GM20431 (cell line): ENCODE measurements at regions not wholly inside any gene's neighbourhood (a gene's known extent, or its start where the extent isn't known, plus 50 kb on each side); places are given as distances from the start of the nearest gene placed in this dataset.

Experiments used
- in situ Hi-C: fragments of 300-500 bp; cut with MseI, MboI; formaldehyde crosslinking; loops from one replicate; pipeline ENCODE4 v1.15.0; 2020; ENCODE audit warnings: low sequenced_read_pairs; ENCODE audit not compliant: unreplicated experiment

DNA sequence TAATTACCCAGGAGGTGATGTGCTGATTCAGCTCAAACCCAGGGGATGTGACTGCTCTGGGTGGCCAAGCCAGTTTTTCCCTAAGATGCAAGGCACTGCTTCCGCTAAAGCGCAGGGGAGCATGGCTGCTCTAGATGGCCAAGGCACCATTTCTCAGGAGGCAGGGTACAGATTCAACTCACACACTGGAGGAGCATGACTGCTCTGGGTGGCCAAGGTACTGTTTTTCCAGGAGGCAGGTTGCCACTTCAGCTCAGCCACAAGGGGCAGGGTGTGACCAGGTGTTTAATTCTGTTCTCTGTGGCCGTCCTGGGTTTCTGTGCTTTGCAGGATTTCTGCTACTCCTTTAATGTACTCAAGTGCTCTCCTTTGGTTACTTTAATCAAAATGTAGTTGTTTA is 659.3 kb upstream of the ARRDC4 start:
- in situ Hi-C loops: no loop called here

DNA sequence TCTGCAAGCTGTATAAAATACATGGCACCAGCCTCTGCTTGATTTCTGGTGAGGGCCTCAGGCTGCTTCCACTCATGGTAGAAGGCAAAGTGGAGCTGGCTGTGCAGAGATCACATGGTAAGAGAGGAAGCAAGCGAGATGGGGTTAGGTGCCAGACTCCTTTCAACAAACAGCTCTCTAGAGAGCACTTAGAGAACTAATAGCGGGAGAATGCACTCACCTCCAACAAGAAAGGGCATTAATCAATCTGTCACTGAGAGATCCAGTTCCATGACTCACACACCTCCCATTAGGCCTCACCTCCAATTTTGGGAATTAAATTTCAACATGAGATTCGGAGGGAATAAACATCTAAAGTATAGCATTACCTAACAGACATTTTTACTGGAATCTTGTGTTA is 644.1 kb upstream of the ARRDC4 start:
- in situ Hi-C loops: no loop called here

DNA sequence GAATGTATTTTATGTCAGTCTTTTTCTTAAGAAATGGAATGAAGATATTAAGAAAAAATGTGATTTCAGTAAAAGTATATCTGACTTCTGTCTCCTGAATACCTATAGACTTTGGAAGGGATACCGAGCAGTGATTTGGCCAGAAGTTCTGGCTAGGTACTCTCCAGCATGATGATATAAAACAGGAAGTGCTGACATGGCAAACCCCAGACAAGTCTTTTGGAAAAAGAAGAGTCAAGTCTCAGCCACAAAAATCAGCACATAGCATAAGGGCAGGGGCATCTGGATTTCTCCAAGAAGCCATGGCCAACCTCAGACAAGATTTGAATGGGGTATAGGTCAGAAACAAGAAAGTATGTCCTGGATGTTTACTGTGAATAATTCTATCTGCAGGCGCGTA is 643.3 kb upstream of the ARRDC4 start:
- in situ Hi-C loops: no loop called here

DNA sequence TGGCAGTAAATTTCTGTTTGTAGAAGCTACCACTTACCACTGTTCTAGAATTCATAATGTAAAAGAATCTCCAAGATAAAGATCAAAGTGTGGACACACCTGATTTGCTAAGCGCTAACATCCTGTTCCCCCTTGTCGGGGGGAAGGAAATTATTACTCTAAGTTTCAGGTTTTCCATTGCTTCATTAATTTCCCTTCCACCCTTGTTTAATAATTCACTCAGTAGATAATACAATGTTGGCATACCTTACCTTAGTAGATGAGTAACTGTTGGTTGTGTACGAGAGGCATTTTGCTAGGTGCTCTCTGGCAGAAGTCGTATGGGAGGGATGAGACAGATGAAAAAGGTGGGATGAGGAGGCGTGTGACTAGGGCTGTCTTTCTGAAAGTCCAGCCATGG is 641.2 kb upstream of the ARRDC4 start:
- in situ Hi-C loops: no loop called here

DNA sequence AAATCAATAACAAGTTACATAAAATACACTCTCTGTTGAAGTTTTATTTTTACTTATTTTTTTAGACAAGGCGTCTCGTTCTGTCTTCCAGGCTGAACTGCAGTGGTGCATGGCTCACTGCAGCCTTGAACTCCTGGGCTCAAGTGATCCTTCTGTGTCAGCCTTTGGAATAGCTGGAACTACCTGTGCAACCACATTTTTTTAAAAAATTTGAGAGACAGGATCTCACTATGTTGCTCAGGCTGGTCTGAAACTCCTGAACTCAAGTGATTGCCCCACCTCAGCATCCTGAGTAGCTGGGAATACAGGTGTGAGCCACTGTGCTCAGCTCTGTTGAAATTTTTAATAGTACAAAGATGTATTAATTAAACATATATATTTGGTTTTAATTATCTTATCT is 614.3 kb upstream of the ARRDC4 start:
- in situ Hi-C loops: no loop called here

DNA sequence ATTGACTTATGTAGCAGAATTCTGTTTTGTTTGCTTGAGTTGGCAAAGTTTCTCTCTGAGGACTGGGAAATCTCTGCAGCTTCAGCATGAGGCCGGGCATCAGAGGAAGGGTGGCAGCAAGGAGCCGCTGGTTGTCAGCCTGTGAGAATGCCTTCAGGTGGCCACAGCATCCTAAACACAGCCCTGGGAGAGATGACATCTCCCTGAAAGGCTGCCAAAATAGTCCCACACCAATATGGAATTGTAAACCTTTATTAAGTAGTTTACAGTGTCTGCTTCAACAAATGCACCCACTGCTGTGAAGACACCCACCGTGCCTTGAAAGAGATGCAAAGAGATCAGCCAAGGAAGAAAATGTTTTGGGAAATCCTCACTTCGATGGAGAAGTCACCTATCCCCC is 609.7 kb upstream of the ARRDC4 start:
- in situ Hi-C loops: no loop called here

DNA sequence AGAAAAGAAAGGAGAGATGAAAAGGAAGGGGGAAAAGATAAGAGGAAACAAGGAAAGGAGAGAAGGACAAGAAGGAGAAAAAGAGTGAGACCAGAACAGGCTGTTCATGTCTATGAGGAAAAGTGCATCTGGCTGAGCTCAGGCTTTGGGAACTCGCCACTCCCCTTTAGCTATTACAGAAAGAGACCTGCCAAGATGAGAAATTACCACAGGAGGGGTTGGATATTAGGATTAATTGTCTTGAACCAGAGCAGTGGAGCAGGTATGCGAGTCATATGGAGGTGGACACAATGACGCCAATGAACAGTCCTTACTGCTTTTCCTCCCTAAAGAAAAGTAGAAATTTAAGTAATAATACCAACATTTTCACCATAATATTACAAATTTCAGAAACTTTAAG is 577.0 kb upstream of the ARRDC4 start:
- in situ Hi-C loops: no loop called here

DNA sequence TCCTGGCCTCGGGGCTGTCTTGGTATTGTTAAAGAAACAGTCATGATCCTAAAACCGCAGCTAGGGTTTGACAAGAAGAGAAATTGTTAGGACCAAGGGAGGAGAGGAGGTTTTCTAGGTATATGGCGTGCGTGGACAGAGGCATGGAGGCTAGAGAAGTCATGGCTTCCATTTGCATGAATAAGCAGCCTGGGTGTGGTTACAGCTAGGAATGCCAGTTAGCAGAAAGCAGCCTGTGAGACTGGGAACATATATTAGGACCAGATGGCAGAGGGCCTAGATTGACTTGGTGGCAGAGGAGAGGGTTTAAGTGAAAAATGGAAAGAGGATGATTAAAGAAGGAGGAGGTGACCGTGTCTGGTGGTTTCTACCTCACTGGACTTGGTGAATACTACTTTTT is 573.6 kb upstream of the ARRDC4 start:
- in situ Hi-C loops: no loop called here

DNA sequence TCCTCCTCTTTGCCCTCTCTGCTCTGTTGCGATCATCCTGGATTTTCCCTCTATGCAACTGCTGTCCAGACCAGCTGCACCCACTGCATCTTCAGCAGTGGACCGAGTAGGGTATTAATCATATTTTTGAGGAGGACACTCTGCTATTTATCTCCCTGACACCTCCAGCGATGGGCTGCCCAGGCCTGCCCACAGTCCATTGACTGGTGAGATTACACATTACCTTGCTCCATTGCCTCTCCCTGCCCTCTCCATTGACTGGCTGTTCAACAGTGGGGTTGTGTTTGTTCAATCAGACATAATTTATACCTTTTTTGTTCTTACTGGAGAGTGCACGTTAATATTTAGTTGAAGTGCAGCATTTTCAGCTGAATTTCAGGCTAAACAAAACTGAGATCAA is 559.3 kb upstream of the ARRDC4 start:
- in situ Hi-C loops: no loop called here

DNA sequence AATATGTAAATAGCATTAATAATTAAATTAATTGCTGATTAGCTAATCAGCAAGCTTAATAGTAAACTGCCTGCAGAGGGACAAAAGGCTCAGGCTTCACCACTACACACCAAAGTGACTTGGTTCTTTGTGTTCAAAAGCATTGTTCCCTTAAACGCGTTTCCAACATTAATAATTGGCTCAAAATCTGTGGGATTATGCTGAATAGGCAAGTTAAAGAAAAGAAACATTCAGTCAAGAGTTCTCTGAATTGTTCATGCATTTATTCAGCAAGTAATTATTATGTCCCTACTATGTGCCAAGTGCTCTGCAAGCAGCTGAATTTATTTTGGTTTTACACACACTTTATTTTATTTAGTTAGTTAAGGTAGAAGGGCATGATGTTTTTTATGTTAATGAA is 558.5 kb upstream of the ARRDC4 start:
- in situ Hi-C loops: no loop called here

DNA sequence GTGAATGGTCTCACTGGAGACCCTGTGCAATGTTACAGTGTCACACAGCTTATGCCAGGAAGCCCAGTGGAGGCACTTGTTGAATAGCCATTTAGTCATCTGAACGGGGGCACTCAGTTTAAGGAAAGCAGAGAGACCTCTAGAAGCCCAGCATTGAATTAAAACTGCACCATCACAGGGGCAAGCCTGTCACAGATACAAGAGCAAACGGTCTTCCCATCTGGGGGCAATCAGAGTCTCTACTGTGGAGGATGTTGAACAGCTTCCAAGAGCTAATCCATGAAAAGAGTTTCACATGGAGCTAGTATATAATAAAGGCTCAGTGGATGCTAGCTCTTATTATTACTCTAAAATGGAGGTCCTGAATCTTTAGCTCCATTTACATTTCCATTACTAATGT is 553.7 kb upstream of the ARRDC4 start:
- in situ Hi-C loops: no loop called here

DNA sequence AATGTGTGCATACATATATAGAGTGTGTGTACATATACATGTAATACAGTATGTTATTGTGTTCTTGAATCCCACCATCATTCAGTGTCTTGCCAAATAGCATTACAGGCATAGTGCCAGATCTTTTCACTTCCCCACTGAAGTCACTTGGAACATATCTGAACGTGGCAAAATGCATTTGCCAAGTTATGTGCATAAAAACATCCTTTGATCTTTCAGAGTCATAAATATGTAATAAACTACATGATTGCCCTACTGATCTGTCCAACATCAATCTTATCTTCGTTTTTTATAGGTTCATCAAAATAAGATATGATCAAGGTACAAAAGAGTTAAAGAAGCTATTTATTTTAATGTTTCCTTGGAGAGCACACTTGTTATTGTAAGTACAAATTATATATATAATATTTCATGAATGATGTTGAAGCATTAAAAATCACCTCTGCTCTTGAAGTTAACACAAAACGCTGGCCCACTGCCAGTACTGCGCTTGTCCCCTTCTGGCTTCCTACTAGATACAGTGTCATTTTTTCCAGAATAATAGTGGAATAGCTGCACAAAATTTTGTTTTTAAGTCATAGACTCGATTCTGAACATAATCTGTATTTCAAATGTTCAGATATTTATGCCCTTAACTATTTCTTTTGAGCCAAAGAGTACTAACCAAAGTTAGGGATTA is 549.5 kb upstream of the ARRDC4 start:
- in situ Hi-C loops: no loop called here

DNA sequence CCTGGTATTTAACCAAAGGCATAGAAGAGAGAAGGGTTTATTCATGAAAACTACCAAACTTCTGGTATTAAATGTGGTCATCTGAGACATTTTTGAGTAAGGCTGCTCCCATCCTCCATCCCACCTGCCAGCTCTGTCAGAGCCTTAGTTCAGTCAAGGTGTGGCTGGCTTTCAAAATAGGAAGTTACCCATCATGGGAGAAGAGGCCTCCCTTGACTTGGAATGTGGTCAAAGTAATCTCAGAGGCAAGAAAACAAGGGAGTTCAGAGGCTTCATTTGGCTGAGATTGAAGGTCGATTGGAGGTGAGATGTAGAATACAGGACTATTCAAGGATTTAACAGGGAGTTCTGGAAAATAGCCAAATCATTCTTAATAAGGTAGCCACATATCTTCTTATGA is 540.4 kb upstream of the ARRDC4 start:
- in situ Hi-C loops: no loop called here

DNA sequence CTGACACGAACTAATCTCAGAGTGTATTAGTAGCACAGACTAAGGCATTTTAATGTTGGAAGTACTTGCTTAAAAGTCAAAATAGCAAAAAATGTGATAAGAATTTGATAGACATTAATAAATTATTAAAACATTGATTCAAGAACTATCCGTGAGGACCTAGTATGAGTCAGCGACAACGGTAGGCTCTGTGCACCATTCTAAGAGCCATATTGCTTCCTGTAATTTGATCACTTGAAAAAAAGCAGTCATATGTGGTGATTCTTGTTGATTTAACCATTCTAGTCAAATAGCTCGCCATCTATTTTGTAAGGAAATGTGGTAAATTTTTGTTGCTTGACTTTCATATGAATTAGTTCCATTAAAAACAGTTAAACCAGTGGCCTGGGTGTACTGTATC is 534.9 kb upstream of the ARRDC4 start:
- in situ Hi-C loops: no loop called here

DNA sequence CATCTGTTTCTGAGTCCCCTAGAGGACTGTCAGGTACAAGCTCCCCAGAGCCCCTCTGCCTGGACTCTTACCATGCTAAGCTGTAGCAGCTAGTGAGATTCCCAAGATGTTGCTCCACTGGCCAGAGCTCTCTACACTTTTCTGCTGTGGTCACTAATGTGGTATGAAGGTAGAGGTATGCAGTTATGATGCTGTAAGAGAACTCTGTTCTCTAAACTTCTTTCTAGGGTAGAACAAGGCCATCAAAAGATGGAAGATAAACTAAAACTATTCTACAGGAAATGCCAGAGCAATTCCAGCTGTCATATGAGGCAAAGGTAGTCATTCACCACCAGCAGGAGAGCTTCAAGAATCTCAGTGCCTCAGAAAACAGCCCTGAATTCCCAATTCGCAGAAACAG is 517.4 kb upstream of the ARRDC4 start:
- in situ Hi-C loops: no loop called here

DNA sequence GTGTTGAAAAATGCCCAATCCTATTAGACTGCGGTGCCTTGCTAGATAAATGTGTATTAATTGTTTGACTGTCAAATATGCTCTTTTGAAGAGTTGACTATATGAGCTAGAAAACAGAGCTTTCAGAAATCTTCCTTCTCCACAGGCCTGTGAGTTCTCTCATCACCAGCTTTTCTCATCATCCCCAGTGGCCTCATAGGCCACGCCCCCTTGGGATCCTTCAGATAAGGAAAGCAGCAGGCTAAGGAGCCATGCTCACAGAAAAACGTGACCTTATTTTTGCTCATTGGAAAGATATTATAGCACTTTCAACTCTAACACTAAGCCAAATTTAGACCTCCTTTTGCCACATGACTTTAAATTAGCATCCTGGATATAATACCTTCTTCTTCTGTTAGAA is 514.4 kb upstream of the ARRDC4 start:
- in situ Hi-C loops: no loop called here

DNA sequence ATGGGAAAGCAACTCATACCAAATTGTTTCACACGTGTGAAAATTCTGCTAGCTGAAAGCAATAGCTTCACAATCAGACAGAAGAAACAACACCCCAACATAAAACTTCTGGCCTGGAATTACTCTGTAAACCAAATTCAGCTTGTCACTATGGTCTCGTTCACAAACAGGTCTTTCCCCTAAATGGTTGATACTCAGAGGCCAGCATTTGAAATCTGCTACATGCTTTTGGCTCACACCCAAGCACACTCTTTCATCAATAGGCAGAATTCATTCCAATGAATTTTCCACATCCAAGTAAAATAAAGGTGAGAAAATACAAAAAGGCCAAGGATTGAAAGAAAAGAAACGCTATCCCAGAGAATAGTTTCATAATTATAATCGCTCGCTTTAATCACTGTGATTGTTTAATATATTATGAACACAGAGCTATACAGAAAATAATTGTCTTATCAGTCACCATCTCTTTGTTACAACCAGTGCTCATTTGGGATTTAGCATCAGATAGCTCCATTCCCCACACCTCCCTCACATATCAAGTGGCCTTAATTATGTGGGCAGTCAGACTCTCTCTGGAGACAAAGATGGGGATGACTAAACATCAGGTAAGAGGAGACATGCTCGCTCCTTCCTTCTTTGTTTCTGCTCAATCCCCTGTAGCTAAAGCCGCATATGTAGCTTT is 503.8 kb upstream of the ARRDC4 start:
- in situ Hi-C loops: no loop called here

DNA sequence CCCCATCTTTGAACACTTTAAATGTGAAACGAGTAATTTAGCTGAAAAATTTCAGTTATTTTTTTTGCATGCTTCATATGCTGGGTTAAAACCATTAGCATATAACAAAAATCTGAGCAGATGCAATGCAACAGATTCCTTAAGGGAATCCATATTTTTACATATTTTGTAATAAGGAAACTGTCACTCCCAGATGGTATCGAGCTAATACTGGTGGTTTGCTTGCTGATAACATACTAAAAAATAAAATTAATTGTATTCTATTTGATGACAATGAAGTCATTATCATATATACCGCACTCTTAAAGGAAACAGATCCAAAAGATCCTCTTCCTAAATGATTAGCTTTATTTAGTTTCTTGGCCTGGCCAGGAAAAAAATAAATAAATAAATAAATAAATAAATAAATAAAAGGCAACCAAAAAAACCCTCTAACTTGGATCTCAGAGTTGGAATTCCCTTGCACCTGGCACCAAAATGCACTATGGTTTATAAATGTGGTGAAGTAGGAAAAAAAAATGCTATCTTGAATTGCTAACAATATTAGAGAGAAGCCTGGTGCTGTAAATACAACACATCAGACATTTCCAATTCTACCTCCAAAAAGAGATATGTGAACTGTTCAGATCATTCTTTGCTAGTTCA is 503.2 kb upstream of the ARRDC4 start:
- in situ Hi-C loops: no loop called here

DNA sequence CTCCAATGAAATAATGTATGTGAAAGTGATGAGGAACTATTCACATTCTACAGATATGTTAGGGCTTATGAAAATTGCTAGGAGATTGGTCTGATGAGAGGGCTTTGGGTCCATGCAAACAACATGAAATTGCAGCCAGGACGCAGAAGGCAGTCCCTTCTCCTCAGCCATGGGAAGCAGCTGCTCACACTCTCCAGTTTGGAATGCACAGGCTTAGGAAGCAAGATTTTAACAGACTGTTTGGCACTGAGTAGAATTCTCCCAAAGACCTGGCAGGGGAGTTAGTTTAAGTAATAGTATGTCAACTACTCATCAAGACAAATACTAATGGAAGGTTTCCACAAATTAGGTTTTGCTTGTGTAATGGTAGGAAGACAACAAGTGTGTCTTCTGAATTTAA is 500.7 kb upstream of the ARRDC4 start:
- in situ Hi-C loops: no loop called here

DNA sequence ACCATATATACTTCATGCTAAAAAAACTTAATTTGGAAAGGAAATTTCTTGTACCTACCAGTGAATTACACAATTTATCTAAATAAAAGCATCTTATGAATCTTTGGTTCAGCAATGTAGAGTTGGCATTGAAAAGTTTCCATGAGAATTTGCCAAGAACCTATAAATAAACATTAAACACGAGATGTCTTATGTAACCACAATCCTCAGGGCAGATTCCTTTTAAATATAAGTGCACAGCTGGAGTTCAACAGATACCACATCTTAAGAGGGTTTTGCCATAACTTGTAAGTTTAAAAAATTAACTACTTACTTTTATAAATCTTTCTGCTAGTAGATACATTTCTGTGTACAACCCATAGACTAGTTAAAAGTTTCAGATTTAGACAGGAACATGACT is 499.3 kb upstream of the ARRDC4 start:
- in situ Hi-C loops: no loop called here

DNA sequence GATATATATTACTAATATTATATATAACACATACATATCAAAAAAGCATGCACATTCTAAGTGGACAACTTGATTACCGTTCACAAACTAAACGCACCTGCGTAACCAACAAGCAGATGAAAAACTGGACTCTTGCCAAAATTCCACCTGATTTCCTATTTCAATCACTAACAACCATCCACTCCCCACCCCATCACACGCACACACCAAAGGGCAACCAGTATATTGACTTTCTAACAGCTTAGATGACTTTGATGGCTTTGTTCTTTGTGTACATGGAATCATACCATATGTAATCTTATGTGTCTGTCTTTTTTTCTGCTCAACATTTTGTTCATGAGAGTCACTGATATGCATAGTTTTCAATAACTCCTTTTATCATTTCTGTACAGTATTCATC is 496.8 kb upstream of the ARRDC4 start:
- in situ Hi-C loops: no loop called here

DNA sequence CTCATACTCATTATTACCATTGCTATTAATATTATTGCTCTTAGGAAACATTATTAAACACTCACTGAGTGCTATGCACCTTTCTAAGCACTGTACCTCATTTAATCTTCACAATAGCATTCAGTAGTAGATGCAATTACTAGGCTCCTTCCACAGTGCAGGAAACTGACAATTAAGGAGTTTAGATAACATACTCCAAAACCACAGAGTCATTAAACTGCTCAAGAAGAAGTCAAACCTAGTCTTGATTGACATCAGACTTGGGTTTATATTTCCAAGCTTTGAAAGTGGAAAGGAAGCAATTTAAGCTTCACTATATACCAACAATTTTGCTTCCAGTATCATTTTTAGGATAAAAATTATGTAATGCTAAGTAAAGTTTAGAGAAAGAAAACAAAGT is 490.1 kb upstream of the ARRDC4 start:
- in situ Hi-C loops: no loop called here
